ENCODE measurements at regions not wholly inside any gene's neighbourhood (a gene's known extent, or its start where the extent isn't known, plus 50 kb on each side); places are given as distances from the start of the nearest gene placed in this dataset.

DNA sequence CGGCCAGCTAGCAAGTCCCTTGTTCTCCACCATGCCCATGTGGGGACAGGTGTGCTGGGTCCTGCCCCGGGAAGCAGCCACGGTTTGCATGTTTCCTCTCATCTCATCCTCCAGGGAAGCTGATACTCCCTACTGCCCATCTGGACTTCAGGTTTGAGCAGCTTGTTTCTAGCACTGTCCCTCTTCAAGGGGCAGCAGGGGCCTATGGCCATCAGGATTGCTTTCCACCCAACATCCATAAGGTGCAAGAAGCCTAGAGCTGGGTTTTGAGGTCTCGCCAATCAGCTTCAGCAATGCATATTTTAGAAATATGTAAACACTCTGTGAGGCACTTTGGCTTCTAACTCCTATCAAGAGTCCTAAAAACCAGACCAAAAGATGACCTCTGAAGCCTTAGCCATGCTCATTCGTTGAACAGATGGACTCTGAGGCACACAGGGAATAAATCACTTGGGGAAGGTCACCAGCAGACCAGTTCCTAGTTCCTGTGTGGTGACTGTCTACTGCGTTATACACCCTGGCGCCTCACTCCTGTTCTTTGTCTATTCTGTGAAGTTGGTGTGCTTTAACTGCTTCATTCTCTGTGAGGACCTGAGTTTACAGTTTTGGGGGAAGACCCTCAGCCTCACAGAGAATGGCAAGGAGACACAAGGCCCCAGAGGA is 192.6 kb upstream of the TWIST2 start:
- DNase-seq (ENCODE audit: extremely low spot score) = no peak
- ChIA-PET CTCF (no interaction called here), POLR2A (no interaction called here)
- TF ChIP-seq, protein P1, sequence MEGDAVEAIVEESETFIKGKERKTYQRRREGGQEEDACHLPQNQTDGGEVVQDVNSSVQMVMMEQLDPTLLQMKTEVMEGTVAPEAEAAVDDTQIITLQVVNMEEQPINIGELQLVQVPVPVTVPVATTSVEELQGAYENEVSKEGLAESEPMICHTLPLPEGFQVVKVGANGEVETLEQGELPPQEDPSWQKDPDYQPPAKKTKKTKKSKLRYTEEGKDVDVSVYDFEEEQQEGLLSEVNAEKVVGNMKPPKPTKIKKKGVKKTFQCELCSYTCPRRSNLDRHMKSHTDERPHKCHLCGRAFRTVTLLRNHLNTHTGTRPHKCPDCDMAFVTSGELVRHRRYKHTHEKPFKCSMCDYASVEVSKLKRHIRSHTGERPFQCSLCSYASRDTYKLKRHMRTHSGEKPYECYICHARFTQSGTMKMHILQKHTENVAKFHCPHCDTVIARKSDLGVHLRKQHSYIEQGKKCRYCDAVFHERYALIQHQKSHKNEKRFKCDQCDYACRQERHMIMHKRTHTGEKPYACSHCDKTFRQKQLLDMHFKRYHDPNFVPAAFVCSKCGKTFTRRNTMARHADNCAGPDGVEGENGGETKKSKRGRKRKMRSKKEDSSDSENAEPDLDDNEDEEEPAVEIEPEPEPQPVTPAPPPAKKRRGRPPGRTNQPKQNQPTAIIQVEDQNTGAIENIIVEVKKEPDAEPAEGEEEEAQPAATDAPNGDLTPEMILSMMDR (IDR thresholded peaks at IDR 0.05; ENCODE audit: control extremely low read depth, extremely low read depth, low read depth, missing control alignments) = no peak

DNA sequence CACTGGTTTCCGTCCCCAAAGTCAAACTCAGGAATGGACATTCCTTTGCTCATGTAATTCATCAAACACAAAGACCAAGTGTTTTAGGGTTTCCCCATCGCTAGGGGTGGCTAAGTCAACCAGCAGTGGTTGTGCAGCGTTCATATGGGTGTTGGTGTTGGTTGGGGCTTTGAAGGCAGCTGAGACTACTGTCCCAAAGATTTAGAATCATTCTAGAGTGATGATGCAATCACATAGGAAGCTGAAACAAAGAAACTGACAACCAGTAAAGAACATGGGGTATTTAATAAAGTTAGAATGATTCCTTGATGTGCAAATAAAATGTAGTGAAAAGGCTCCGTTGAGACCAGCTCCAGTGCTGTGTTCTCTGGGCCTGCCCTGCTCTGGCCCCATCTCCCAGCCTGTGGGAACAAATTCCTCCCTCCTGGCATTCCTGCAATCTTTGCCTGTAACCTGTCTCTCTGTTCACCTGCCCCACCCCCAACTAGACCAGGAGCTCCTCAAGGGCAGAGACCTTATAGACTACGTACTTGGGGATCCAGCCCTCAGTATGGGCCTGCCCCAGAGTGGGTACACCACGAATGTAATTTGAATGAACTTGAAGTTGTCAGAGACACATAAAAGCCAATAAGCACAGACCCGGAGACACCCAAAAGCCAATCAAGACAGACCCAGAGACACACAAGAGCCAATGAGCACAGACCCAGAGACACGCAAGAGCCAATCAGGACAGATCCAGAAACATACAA is 191.7 kb upstream of the TWIST2 start:
- no peak for DNase-seq (ENCODE audit: extremely low spot score)
- TF ChIP-seq, protein P1 (IDR thresholded peaks at IDR 0.05; ENCODE audit: control extremely low read depth, extremely low read depth, low read depth, missing control alignments) = no peak
- ChIA-PET CTCF (interaction anchor here (0.6 kb wide), 1 partner anchor 1083 kb away, joined by 3 read pairs; no protein-coding TSS in a partner anchor), POLR2A (no interaction called here)

DNA sequence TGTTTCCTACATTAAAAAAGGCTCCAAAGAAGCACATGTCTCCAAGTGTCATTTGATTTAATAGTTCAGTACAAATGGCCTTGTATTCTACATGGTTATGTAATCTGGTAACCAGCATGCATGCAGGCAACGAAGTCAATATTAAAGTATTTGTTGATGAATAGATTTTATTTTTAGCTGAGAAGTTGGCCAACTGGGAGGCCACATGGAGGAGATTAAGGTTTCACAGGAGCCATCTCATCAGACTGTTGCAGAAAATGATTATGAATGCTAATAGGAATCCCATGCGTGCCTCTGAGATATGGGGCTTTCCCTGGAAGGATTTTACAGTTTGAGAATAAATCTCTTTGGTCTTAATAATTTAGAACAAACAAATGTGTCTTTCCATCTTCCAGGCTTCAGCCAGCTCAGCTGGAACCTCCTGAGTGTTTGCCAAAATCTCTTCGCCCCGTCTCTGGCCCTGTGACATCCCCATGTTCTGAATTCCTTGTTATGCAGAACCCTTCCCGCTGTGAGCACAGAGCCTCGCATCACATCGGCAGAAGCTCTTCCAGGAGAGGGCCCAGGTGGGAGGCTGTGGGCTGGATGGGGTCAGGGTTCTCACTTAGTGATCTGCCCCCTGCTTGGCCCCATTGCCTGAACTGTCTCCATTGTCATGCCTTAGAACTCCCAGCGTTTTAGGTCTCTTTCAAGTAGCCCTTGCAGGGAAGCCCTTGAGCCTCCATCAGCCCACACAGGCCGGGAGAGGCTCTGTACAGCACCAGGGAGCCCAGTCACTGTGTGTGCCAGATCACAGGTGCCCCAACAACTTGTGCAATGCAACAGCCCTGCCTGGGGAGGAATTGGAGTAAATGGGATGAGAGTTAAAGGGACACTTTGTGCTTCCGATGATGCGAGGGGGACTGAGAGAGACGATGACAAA is 190.5 kb upstream of the TWIST2 start:
- POLR2A ChIA-PET = no interaction called here
- no peak for DNase-seq (ENCODE audit: extremely low spot score)
- TF ChIP-seq, protein P1 (IDR thresholded peaks at IDR 0.05; ENCODE audit: control extremely low read depth, extremely low read depth, low read depth, missing control alignments) = no peak
- CTCF ChIA-PET = no interaction called here

DNA sequence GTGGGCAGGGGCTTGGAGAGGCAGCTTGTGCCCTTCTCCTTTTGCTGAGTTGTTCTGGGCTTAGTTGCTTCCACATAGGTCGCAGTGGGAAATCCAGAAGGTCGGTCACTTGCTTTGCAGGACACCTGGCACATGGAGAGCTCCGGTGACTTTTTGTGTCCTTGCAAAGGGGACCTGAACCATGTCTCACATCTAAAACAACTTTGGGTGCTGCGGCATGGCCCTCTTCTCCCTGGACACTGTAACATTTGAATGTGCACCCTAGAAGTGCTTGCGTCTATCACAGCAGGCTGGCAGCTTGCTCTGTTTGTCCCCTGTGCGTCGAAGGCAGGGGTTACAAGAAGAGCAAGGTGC is 189.9 kb upstream of the TWIST2 start:
- no peak for DNase-seq (ENCODE audit: extremely low spot score)
- CTCF ChIA-PET = no interaction called here
- TF ChIP-seq, protein P1 (IDR thresholded peaks at IDR 0.05; ENCODE audit: control extremely low read depth, extremely low read depth, low read depth, missing control alignments) = no peak
- POLR2A ChIA-PET = no interaction called here

DNA sequence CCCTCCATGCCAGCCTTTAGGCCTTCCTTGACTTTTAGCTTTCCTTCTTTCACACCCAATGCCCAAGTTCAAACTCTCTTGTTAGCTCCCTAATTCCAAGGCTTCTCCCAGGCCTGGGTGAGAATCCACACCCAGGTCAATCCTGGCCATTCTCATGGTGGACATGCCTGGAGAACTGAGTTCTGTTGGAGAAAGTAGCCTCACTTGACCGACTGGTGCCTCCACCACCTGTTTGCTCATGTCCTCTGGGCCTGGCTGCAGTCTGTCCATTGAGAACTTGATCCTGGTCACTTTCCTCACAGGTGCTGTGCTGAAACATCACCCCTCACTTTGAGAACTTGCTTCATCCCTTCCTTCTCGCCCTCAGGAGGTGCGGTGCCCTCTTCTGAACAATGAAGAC is 189.1 kb upstream of the TWIST2 start:
- ChIA-PET CTCF (no interaction called here), POLR2A (no interaction called here)
- TF ChIP-seq, protein P1 (IDR thresholded peaks at IDR 0.05; ENCODE audit: control extremely low read depth, extremely low read depth, low read depth, missing control alignments) = no peak

DNA sequence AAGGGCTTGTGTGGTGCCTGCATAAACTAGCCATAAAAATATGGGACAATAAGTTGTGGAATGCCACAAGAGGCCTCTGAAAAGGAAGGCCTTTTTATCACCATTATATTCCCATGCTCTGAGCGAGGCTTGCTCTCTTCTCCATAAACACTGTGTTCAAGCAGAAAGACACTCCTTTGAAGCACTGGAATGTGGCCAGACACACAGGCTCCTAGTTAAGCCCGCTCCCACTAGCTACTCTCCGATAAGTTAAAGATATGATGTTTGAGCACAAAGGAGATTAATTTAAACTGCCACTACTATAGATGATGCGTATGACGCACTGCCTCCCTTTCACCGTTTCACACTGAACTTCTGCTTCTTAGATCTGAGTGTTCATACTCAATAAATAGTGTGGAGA is 188.7 kb upstream of the TWIST2 start:
- no peak for DNase-seq (ENCODE audit: extremely low spot score)
- ChIA-PET POLR2A (no interaction called here), CTCF (no interaction called here)
- TF ChIP-seq, protein P1 (IDR thresholded peaks at IDR 0.05; ENCODE audit: control extremely low read depth, extremely low read depth, low read depth, missing control alignments) = no peak

More for the DNA sequence above, 189.1 kb upstream of the TWIST2 start:
- DNase-seq (ENCODE audit: extremely low spot score) = no peak
